HepG2 (cell line): ENCODE measurements at regions not wholly inside any gene's neighbourhood (a gene's known extent, or its start where the extent isn't known, plus 50 kb on each side); places are given as distances from the start of the nearest gene placed in this dataset.
A peak's percentile ranks its signal among the peaks of the same experiment; 100 is the strongest.

Experiments used
- ATAC-seq: fragments of 200-7000 bp; cut with Tn5 transposase; 3 replicates; pipeline ENCODE4 v1.9.1; 2020; ENCODE audit warnings: mild to moderate bottlenecking, moderate library complexity
- BruUV-seq: library from RNA; stranded (reverse); fragments of 400-500 nt; replicated peaks from 2 replicates; lab custom pipeline; 2021; lab: Mats Ljungman, UMichigan
- CTCF ChIA-PET: fragments of 300-600 bp; formaldehyde crosslinking; extraction: SDS; loops from one replicate; lab custom pipeline; 2021; ENCODE audit warnings: low total read pairs, inconsistent platforms, low intra/inter-chr PET ratio; lab: Yijun Ruan, JAX
- POLR2A ChIA-PET: fragments of 350-600 bp; sonication (Branson Sonifier 250); formaldehyde crosslinking; loops from one replicate; lab custom pipeline; 2020; ENCODE audit warnings: antibody characterized with exemption, inconsistent platforms; lab: Yijun Ruan, JAX
- DNase-seq: peaks from one replicate; pipeline ENCODE4 v3.0.0-alpha.2; 2015; ENCODE audit warnings: low spot score
- FAIRE-seq: peaks from 3 replicates; lab custom pipeline; 2011; peaks lifted over from hg19 to GRCh38; lab: Jason Lieb, UNC
- H2AFZ ChIP-seq: one replicate; pipeline ENCODE4 v1.6.1; 2011; ENCODE audit warnings: low read length, inconsistent platforms
- H3K27ac ChIP-seq: fragments of 300-600 bp; 3 replicates; pipeline ENCODE4 v1.8.0; 2011; ENCODE audit warnings: mixed run types, mild to moderate bottlenecking, mixed read lengths, low read length, inconsistent platforms; ENCODE audit not compliant: insufficient read depth; ENCODE audit errors: extremely low read length
- H3K27me3 ChIP-seq, 2 experiments: fragments of 200-600 bp in 1 of 2; 2 replicates in 1 of 2; 3 replicates in 1 of 2; pipeline versions ENCODE4 v1.6.0 to v1.8.0; 2011; ENCODE audit warnings: low read length in 2 of 2, mild to moderate bottlenecking in 2 of 2, moderate library complexity in 2 of 2, inconsistent platforms in 1 of 2; ENCODE audit not compliant: insufficient read depth in 2 of 2, control insufficient read depth in 1 of 2
- H3K36me3 ChIP-seq, 2 experiments: fragments of 200-600 bp in 1 of 2; replicated peaks in 1 of 2; 2 replicates in 1 of 2; 3 replicates in 1 of 2; pipeline versions ENCODE4 v1.5.1 to v1.8.0; 2011; ENCODE audit warnings: low read length in 2 of 2, inconsistent platforms in 1 of 2; ENCODE audit not compliant: insufficient read depth in 2 of 2, control insufficient read depth in 1 of 2
- H3K4me1 ChIP-seq: 2 replicates; pipeline ENCODE4 v1.5.1; 2012; ENCODE audit warnings: low read length, inconsistent platforms; ENCODE audit not compliant: insufficient read depth
- H3K4me2 ChIP-seq: 2 replicates; pipeline ENCODE4 v1.6.0; 2011; ENCODE audit warnings: low read depth, low read length, inconsistent platforms
- H3K4me3 ChIP-seq, 3 experiments: fragments of 200-600 bp in 1 of 3; sonication (generic), shearing (Covaris generic) in 1 of 3; replicated peaks in 1 of 3; 2 replicates each; pipeline ENCODE4 v1.5.1; 2011 to 2016; ENCODE audit warnings: low read length in 3 of 3, inconsistent platforms in 2 of 3, low read depth in 2 of 3, mild to moderate bottlenecking in 2 of 3, control low read depth in 1 of 3, mixed read lengths in 1 of 3; ENCODE audit not compliant: insufficient read depth in 1 of 3
- H3K79me2 ChIP-seq: one replicate; pipeline ENCODE4 v1.6.1; 2011; ENCODE audit warnings: low read length, inconsistent platforms; ENCODE audit not compliant: insufficient read depth
- H3K9ac ChIP-seq: 2 replicates; pipeline ENCODE4 v1.6.0; 2011; ENCODE audit warnings: mild to moderate bottlenecking, low read depth, low read length, inconsistent platforms; ENCODE audit not compliant: insufficient read depth
- H3K9me3 ChIP-seq: 2 replicates; pipeline ENCODE4 v1.5.1; 2012; ENCODE audit warnings: mild to moderate bottlenecking, low read length
- H4K20me1 ChIP-seq: 2 replicates; pipeline ENCODE4 v1.6.0; 2011; ENCODE audit warnings: inconsistent platforms, mild to moderate bottlenecking, low read length, moderate library complexity; ENCODE audit not compliant: insufficient read depth
- DNMT3B ChIP-seq: conservative IDR thresholded peaks from 2 replicates; pipeline ENCODE4 v1.6.1; 2016; ENCODE audit warnings: missing biosample characterization, control low read depth
- FOXA1 ChIP-seq, 2 experiments: fragments of 450-650 bp in 1 of 2; sonication (generic) in 1 of 2; formaldehyde crosslinking in 1 of 2; IDR thresholded peaks; 2 replicates each; pipeline versions ENCODE4 v1.4.0 to v1.6.1; 2016 to 2020; ENCODE audit warnings: missing genetic modification reagents in 1 of 2
- KLF12 ChIP-seq: sonication (generic); formaldehyde crosslinking; IDR thresholded peaks from 2 replicates; pipeline ENCODE4 v1.4.0; 2020; ENCODE audit warnings: missing genetic modification reagents, borderline replicate concordance
- MXD4 ChIP-seq: IDR thresholded peaks from 2 replicates; pipeline ENCODE4 v1.6.1; 2016; ENCODE audit warnings: mild to moderate bottlenecking, missing biosample characterization, missing genetic modification reagents
- RBM22 ChIP-seq: fragments of 200-400 bp; formaldehyde crosslinking; optimal IDR thresholded peaks from 2 replicates; pipeline ENCODE3; 2017; ENCODE audit warnings: mild to moderate bottlenecking, low read length, moderate library complexity
- SMC3 ChIP-seq: IDR thresholded peaks from 2 replicates; pipeline ENCODE4 v1.6.1; 2011; ENCODE audit warnings: low read length, improper control_type of control experiment
- SNAI1 ChIP-seq: sonication (generic); formaldehyde crosslinking; IDR thresholded peaks from 2 replicates; pipeline ENCODE4 v1.5.0; 2020; ENCODE audit warnings: mild to moderate bottlenecking, missing genetic modification reagents, borderline replicate concordance
- ZBTB39 ChIP-seq: sonication (generic); formaldehyde crosslinking; IDR thresholded peaks from 2 replicates; pipeline ENCODE4 v1.5.0; 2020; ENCODE audit warnings: missing genetic modification reagents
- ZNF432 ChIP-seq: sonication (generic); formaldehyde crosslinking; IDR thresholded peaks from 2 replicates; pipeline ENCODE4 v1.5.0; 2020; ENCODE audit warnings: missing genetic modification reagents, mild to moderate bottlenecking, borderline replicate concordance
- ZNF546 ChIP-seq: sonication (generic); formaldehyde crosslinking; conservative IDR thresholded peaks from 2 replicates; pipeline ENCODE4 v1.8.1; 2023; ENCODE audit warnings: mild to moderate bottlenecking, missing genetic modification reagents
- WGBS: methylation state at CpG from one replicate; pipeline ENCODE4 v1.1.6; 2017; ENCODE audit warnings: low lambda C conversion rate; 5-methylcytosine and 5-hydroxymethylcytosine counted together
- in situ Hi-C: cut with HindIII; loops from 2 replicates; pipeline ENCODE4 v1.10.0; 2017; ENCODE audit warnings: low pct_unique_long_range_greater_than_20kb; ENCODE audit not compliant: extremely low pct_ligation_motif_present
- intact Hi-C: fragments of 100-400 bp; cut with micrococcal nuclease; formaldehyde crosslinking; loops from one replicate; pipeline ENCODE4 v1.10.0; 2022; ENCODE audit not compliant: unreplicated experiment
- TF ChIP-seq, protein P1 (sequence below): IDR thresholded peaks from 2 replicates; pipeline ENCODE4 v1.6.1; 2016; ENCODE audit warnings: mild to moderate bottlenecking, missing biosample characterization, missing genetic modification reagents
- TF ChIP-seq, protein P2 (sequence below): IDR thresholded peaks from 2 replicates; pipeline ENCODE4 v1.6.1; 2012; ENCODE audit warnings: low read length, improper control_type of control experiment

- no peak for TF ChIP-seq ZBTB39
- TF ChIP-seq FOXA1 (IDR thresholded peaks at IDR 0.05) = 0 out of 2 replicates have a peak, but pooled peaks have one; percentile 17
- TF ChIP-seq FOXA1 (CRISPR knock-in tag; IDR thresholded peaks at IDR 0.05) = no peak
- TF ChIP-seq, all 625 proteins: peak for 1
- intact Hi-C loops (no loop called here), in situ Hi-C loops (no loop called here)
- no peaks in the 10 kb centered on the region for H4K20me1 ChIP-seq
- H2AFZ ChIP-seq = no peak overlapping the region
- no peaks in the 10 kb centered on the region for H3K27me3 ChIP-seq
- H3K4me2 ChIP-seq = no peak overlapping the region
- no peak for FAIRE-seq
- no peaks in the 10 kb centered on the region for H3K36me3 ChIP-seq
- no peak for DNase-seq
- 19% methylated on average over 5 of the region's 5 CpGs for WGBS
- H3K4me3 ChIP-seq = no peak overlapping the region
- no peak overlapping the region for H3K27ac ChIP-seq
- POLR2A ChIA-PET = no interaction called here
- no peaks in the 10 kb centered on the region for H3K4me1 ChIP-seq
- H3K79me2 ChIP-seq = no peaks in the 10 kb centered on the region
- no TSS peak for BruUV-seq
- no peak for ATAC-seq
- CTCF ChIA-PET = no interaction called here
- peaks cover 3% of the 10 kb centered on the region; the same call in 1 of the 2 replicates for H3K9me3 ChIP-seq
- no peak overlapping the region for H3K9ac ChIP-seq
Observed at GRCh38 chr18:56470406-56471351, 167.7 kb downstream of the TXNL1 start.

DNA sequence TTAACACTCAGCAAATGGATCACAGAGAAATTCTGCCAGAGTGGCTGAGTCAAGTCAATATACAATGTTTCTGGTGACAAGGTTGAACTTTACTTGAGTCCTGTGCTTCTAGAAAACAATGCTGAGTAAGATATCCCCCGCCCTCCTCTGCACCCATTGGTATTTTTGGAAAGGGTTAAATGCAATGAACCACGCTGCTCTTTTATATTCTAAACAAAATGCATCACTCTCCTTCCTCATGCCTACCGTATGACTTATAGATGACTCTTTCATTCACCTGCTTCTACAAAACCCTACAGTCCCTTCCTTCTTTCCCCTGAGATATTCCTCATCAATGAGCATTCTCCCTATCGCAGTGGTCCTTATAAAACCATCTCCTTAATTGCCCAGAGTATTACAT lies 168.8 kb downstream of the TXNL1 start:
- Histone ChIP-seq H4K20me1 (no peaks in the 10 kb centered on the region), H3K9me3 (peaks cover 14% of the 10 kb centered on the region), H3K27me3 (no peaks in the 10 kb centered on the region), H3K9ac (no peak overlapping the region), H2AFZ (no peak overlapping the region), H3K4me3 (no peak overlapping the region), H3K4me1 (no peaks in the 10 kb centered on the region), H3K79me2 (no peaks in the 10 kb centered on the region), H3K27ac (no peak overlapping the region), H3K36me3 (no peaks in the 10 kb centered on the region), H3K4me2 (no peak overlapping the region)
- BruUV-seq = no TSS peak
- ChIA-PET POLR2A (no interaction called here), CTCF (no interaction called here)
- intact Hi-C loops = no loop called here
- FAIRE-seq (no peak), DNase-seq (no peak), ATAC-seq (no peak)
- in situ Hi-C loops = no loop called here
- WGBS = 0% methylated on average over 4 of the region's 4 CpGs
- no peak for TF ChIP-seq KLF12 (CRISPR knock-in tag)
- no peak for TF ChIP-seq ZNF546 (CRISPR knock-in tag)
- no peak for TF ChIP-seq SNAI1 (CRISPR knock-in tag)
- TF ChIP-seq, protein P1, sequence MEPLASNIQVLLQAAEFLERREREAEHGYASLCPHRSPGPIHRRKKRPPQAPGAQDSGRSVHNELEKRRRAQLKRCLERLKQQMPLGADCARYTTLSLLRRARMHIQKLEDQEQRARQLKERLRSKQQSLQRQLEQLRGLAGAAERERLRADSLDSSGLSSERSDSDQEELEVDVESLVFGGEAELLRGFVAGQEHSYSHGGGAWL = no peak
- no peak for TF ChIP-seq DNMT3B (CRISPR knock-in tag)
- no peak for TF ChIP-seq MXD4 (CRISPR knock-in tag)
- TF ChIP-seq RBM22 = no peak
- TF ChIP-seq, protein P2, sequence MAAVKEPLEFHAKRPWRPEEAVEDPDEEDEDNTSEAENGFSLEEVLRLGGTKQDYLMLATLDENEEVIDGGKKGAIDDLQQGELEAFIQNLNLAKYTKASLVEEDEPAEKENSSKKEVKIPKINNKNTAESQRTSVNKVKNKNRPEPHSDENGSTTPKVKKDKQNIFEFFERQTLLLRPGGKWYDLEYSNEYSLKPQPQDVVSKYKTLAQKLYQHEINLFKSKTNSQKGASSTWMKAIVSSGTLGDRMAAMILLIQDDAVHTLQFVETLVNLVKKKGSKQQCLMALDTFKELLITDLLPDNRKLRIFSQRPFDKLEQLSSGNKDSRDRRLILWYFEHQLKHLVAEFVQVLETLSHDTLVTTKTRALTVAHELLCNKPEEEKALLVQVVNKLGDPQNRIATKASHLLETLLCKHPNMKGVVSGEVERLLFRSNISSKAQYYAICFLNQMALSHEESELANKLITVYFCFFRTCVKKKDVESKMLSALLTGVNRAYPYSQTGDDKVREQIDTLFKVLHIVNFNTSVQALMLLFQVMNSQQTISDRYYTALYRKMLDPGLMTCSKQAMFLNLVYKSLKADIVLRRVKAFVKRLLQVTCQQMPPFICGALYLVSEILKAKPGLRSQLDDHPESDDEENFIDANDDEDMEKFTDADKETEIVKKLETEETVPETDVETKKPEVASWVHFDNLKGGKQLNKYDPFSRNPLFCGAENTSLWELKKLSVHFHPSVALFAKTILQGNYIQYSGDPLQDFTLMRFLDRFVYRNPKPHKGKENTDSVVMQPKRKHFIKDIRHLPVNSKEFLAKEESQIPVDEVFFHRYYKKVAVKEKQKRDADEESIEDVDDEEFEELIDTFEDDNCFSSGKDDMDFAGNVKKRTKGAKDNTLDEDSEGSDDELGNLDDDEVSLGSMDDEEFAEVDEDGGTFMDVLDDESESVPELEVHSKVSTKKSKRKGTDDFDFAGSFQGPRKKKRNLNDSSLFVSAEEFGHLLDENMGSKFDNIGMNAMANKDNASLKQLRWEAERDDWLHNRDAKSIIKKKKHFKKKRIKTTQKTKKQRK = no peak
- no peak for TF ChIP-seq SMC3
- no peak for TF ChIP-seq ZNF432 (CRISPR knock-in tag)
